ENCODE measurements at regions not wholly inside any gene's neighbourhood (a gene's known extent, or its start where the extent isn't known, plus 50 kb on each side); places are given as distances from the start of the nearest gene placed in this dataset.

- Histone ChIP-seq H2BK5ac (ENCODE audit: low read depth, low read length) (no peak overlapping the region), H4K20me1 (replicated peaks in 1 of 2; ENCODE audit: control insufficient read depth in 1 of 2, insufficient read depth in 2 of 2, low read length in 2 of 2) (no peaks in the 10 kb centered on the region), H4K5ac (ENCODE audit: insufficient read length, low read depth, low read length) (no peak overlapping the region), H3K4me3 (ENCODE audit: extremely low read depth in 1 of 4, insufficient read depth in 2 of 4, low read depth in 3 of 4, low read length in 4 of 4) (no peak overlapping the region), H2BK120ac (replicated peaks; ENCODE audit: low read depth, low read length) (no peak overlapping the region), H3K4me1 (replicated peaks in 1 of 4; ENCODE audit: control insufficient read depth in 3 of 4, insufficient read depth in 4 of 4, low read length in 3 of 4) (peaks cover 0 to 7% (median 5%) of the 10 kb centered on the region in 4 experiments; a peak in 3 of 7 replicates), H3K23me2 (ENCODE audit: low read depth, low read length) (no peaks in the 10 kb centered on the region), H3K18ac (ENCODE audit: extremely low read depth, low read length) (no peak overlapping the region), H3K9me3 (ENCODE audit: insufficient read depth in 2 of 2, low read depth in 1 of 2, low read length in 1 of 2) (no peaks in the 10 kb centered on the region), H2BK15ac (ENCODE audit: low read length) (no peak overlapping the region), H3K36me3 (ENCODE audit: control insufficient read depth in 2 of 4, insufficient read depth in 4 of 4, low read length in 3 of 4) (no peaks in the 10 kb centered on the region), H3K23ac (ENCODE audit: insufficient read length) (no peak overlapping the region), H4K8ac (ENCODE audit: extremely low read depth, insufficient read depth, low read length) (no peak overlapping the region), H3K14ac (ENCODE audit: insufficient read length) (no peak overlapping the region), H3K27me3 (replicated peaks in 1 of 4; ENCODE audit: control insufficient read depth in 3 of 4, extremely low read depth in 1 of 4, insufficient read depth in 3 of 4, low read length in 3 of 4) (no peaks in the 10 kb centered on the region), H3K4me2 (ENCODE audit: insufficient read depth in 1 of 2, low read depth in 2 of 2, low read length in 2 of 2) (no peak overlapping the region), H3K4ac (replicated peaks; ENCODE audit: insufficient read length, low read depth, low read length) (no peak overlapping the region), H3K27ac (ENCODE audit: low read depth, low read length) (no peak overlapping the region), H2BK12ac (ENCODE audit: low read depth, low read length) (no peak overlapping the region), H2AK5ac (ENCODE audit: low read depth, low read length) (no peak overlapping the region), H2AFZ (ENCODE audit: low read length) (no peak overlapping the region), H3K79me1 (ENCODE audit: low read depth, low read length) (no peaks in the 10 kb centered on the region), H3K56ac (replicated peaks; ENCODE audit: insufficient read length, low read depth, low read length) (no peak overlapping the region), H2BK20ac (ENCODE audit: low read length) (no peak overlapping the region), H4K91ac (replicated peaks; ENCODE audit: insufficient read length, low read length) (no peak overlapping the region), H3K9ac (replicated peaks in 1 of 4; ENCODE audit: extremely low read depth in 1 of 4, low read depth in 3 of 4, low read length in 3 of 4) (no peak overlapping the region), H3K79me2 (ENCODE audit: control insufficient read depth in 1 of 2, insufficient read depth in 2 of 2, low read length in 2 of 2) (no peaks in the 10 kb centered on the region)
- FAIRE-seq: no peak
- WGBS, 2 experiments (ENCODE audit: extremely low coverage in 1 of 2, insufficient coverage in 1 of 2, insufficient read length in 1 of 2, insufficient replicate concordance in 2 of 2, low coverage in 1 of 2, low lambda C conversion rate in 2 of 2, missing lambda C conversion rate in 1 of 2): 94% methylated on average over 3 of the region's 3 CpGs; no CpG with 5 or more reads in 1 of the 2 experiments
- ChIA-PET POLR2A (ENCODE audit: partially characterized antibody) (no interaction called here), CTCF (ENCODE audit: partially characterized antibody) (interaction anchor here (1.1 kb wide), 1 partner anchor 52 kb away, joined by 3 read pairs; no protein-coding TSS in a partner anchor)
- no peak for DNase-seq (ENCODE audit: low read depth in 1 of 2, low spot score in 2 of 2)
- TF ChIP-seq BACH1 (IDR thresholded peaks at IDR 0.05; ENCODE audit: low read length) (no peak), SAP30 (IDR thresholded peaks at IDR 0.05; ENCODE audit: insufficient read depth, insufficient replicate concordance, low read length) (no peak), YY1 (IDR thresholded peaks at IDR 0.05; ENCODE audit: low read depth, low read length) (no peak), BCL11A (IDR thresholded peaks at IDR 0.05; ENCODE audit: low read depth in 2 of 2, low read length in 2 of 2) (no peak), EP300 (IDR thresholded peaks at IDR 0.05; ENCODE audit: borderline replicate concordance in 1 of 2, low read depth in 2 of 2, low read length in 2 of 2) (no peak), MAFK (IDR thresholded peaks at IDR 0.05; ENCODE audit: low read depth, low read length) (no peak), CHD1 (IDR thresholded peaks at IDR 0.05; ENCODE audit: low read depth, low read length) (no peak), NANOG (IDR thresholded peaks at IDR 0.05; ENCODE audit: insufficient read depth, low read depth, low read length, poor library complexity, severe bottlenecking) (no peak), GTF2F1 (IDR thresholded peaks at IDR 0.05; ENCODE audit: borderline replicate concordance, low read depth, low read length) (no peak), TEAD4 (IDR thresholded peaks at IDR 0.05; ENCODE audit: low read depth, low read length) (no peak), E2F6 (IDR thresholded peaks at IDR 0.05) (no peak), TCF12 (IDR thresholded peaks at IDR 0.05; ENCODE audit: low read depth, low read length) (no peak), CREB1 (IDR thresholded peaks at IDR 0.05) (no peak)
These were observed 699.0 kb downstream of the KHDRBS2 start for GRCh38 chr6:61586934-61587537.
